ENCODE measurements at regions not wholly inside any gene's neighbourhood (a gene's known extent, or its start where the extent isn't known, plus 50 kb on each side); places are given as distances from the start of the nearest gene placed in this dataset.

GRCh38 chr2:204360218-204361007 lies 184.9 kb upstream of the PARD3B start:
- H3K9me3 Mint-ChIP-seq: no peaks in the 10 kb centered on the region
- Histone ChIP-seq H3K27ac (ENCODE audit: insufficient read length, low read depth, low read length) (no peak overlapping the region), H3K4me2 (ENCODE audit: insufficient read depth, insufficient read length, low read length) (no peak overlapping the region), H3K4ac (ENCODE audit: low read depth, low read length) (no peak overlapping the region), H3K56ac (ENCODE audit: insufficient read length, low read depth, low read length) (no peak overlapping the region), H2BK12ac (ENCODE audit: insufficient read length, low read depth, low read length) (no peak overlapping the region), H3K23me2 (ENCODE audit: insufficient read length, low read depth, low read length, poor library complexity, severe bottlenecking) (no peaks in the 10 kb centered on the region), H4K8ac (replicated peaks; ENCODE audit: insufficient read length, low read depth, low read length) (no peak overlapping the region), H4K20me1 (ENCODE audit: control insufficient read depth, insufficient read depth, insufficient read length) (no peaks in the 10 kb centered on the region), H2BK120ac (ENCODE audit: low read depth, low read length, poor library complexity, severe bottlenecking) (no peak overlapping the region), H2BK20ac (ENCODE audit: low read depth, low read length, poor library complexity, severe bottlenecking) (no peak overlapping the region), H3K9me3 (ENCODE audit: control insufficient read depth, low read depth, low read length) (no peaks in the 10 kb centered on the region), H3T11ph (ENCODE audit: low read length) (no peak overlapping the region), H3K79me1 (ENCODE audit: insufficient read depth, low read depth, low read length, poor library complexity, severe bottlenecking) (no peaks in the 10 kb centered on the region), H3K27me3 (ENCODE audit: insufficient read depth, low read length) (no peaks in the 10 kb centered on the region), H4K5ac (ENCODE audit: insufficient read length, low read depth, low read length) (no peak overlapping the region), H3K23ac (ENCODE audit: insufficient read length, low read depth, low read length) (no peak overlapping the region), H3K4me1 (ENCODE audit: insufficient read depth, low read length) (no peaks in the 10 kb centered on the region), H3K18ac (ENCODE audit: insufficient read length, low read depth, low read length) (no peak overlapping the region), H2AK5ac (ENCODE audit: insufficient read length, low read length) (no peak overlapping the region), H2BK5ac (ENCODE audit: insufficient read length, low read length) (no peak overlapping the region), H3K14ac (ENCODE audit: insufficient read depth, low read length) (no peak overlapping the region), H2BK15ac (ENCODE audit: low read depth, low read length) (no peak overlapping the region), H2AFZ (ENCODE audit: low read length) (no peak overlapping the region), H4K91ac (ENCODE audit: insufficient read length, low read depth, low read length) (no peak overlapping the region), H3K9ac (ENCODE audit: extremely low read depth, insufficient read length, low read length) (no peak overlapping the region), H3K79me2 (ENCODE audit: insufficient read depth, low read length) (no peaks in the 10 kb centered on the region)
- H3K4me3 Mint-ChIP-seq: no peak overlapping the region
- H3K27me3 Mint-ChIP-seq (ENCODE audit: low read depth): no peaks in the 10 kb centered on the region
- H3K36me3 Mint-ChIP-seq (ENCODE audit: insufficient read depth in 1 of 3, low read depth in 3 of 3): no peaks in the 10 kb centered on the region
- no peak for TF ChIP-seq CTCF (conservative IDR thresholded peaks at IDR 0.05)
- H3K27ac Mint-ChIP-seq: 0 out of 7 replicates have a peak overlapping the region, but pooled peaks of 1 of the 3 experiments have one; percentile 7
- no peak for DNase-seq
- no peaks in the 10 kb centered on the region; a peak in 2 of 4 replicates for H3K4me1 Mint-ChIP-seq
- no CpG with 5 or more reads among the region's 5 CpGs for WGBS (ENCODE audit: extremely low coverage, insufficient read length, low lambda C conversion rate)

Data from H9 (cell line).